Liver (tissue), 8 donors: ENCODE measurements at regions not wholly inside any gene's neighbourhood (a gene's known extent, or its start where the extent isn't known, plus 50 kb on each side); places are given as distances from the start of the nearest gene placed in this dataset.

Experiments used
- DNase-seq: peaks from one replicate; pipeline ENCODE4 v3.0.0-alpha.2; 2017; ENCODE audit warnings: low spot score
- H3K27ac ChIP-seq, 2 donors: one replicate each; pipeline ENCODE4 v1.7.0; 2013; ENCODE audit warnings: inconsistent platforms in 2 of 2, low read length in 2 of 2, control low read depth in 1 of 2, low read depth in 1 of 2, mild to moderate bottlenecking in 1 of 2
- H3K27me3 ChIP-seq, 4 donors: one replicate each; pipeline versions ENCODE4 v1.6.1 to v1.7.0; 2013; ENCODE audit warnings: low read length in 3 of 4, inconsistent platforms in 1 of 4, mild to moderate bottlenecking in 1 of 4, moderate library complexity in 1 of 4; ENCODE audit not compliant: control insufficient read depth in 4 of 4, insufficient read depth in 4 of 4
- H3K36me3 ChIP-seq, 4 donors: one replicate each; pipeline versions ENCODE4 v1.6.1 to v1.7.0; 2013; ENCODE audit warnings: low read length in 3 of 4, mild to moderate bottlenecking in 3 of 4, low read depth in 1 of 4, moderate library complexity in 1 of 4; ENCODE audit not compliant: control insufficient read depth in 4 of 4, insufficient read depth in 3 of 4
- H3K4me1 ChIP-seq, 4 donors: one replicate each; pipeline versions ENCODE4 v1.6.1 to v1.7.0; 2013; ENCODE audit warnings: low read length in 3 of 4, mild to moderate bottlenecking in 3 of 4, moderate library complexity in 1 of 4; ENCODE audit not compliant: control insufficient read depth in 4 of 4, insufficient read depth in 4 of 4
- H3K4me3 ChIP-seq, 3 donors: one replicate each; pipeline versions ENCODE4 v1.6.1 to v1.7.0; 2013; ENCODE audit warnings: low read length in 3 of 3, control low read depth in 1 of 3, low read depth in 1 of 3, mild to moderate bottlenecking in 1 of 3
- H3K9ac ChIP-seq, 2 donors: one replicate each; pipeline ENCODE4 v1.7.0; 2013; ENCODE audit warnings: low read length in 2 of 2, mild to moderate bottlenecking in 2 of 2, moderate library complexity in 2 of 2, control low read depth in 1 of 2, low read depth in 1 of 2
- H3K9me3 ChIP-seq, 4 donors: one replicate each; pipeline versions ENCODE4 v1.6.1 to v1.7.0; 2013; ENCODE audit warnings: low read length in 3 of 4; ENCODE audit not compliant: control insufficient read depth in 4 of 4
- ATF3 ChIP-seq: IDR thresholded peaks from 2 replicates; pipeline ENCODE4 v1.6.1; 2016; ENCODE audit warnings: antibody characterized with exemption
- CTCF ChIP-seq: fragments of 150-350 bp; IDR thresholded peaks from 2 replicates; pipeline ENCODE4 v1.5.1; 2017; ENCODE audit warnings: improper control_type of control experiment, low read depth, low read length; ENCODE audit not compliant: missing input control
- EGR1 ChIP-seq, 2 donors: IDR thresholded peaks; 2 replicates each; pipeline ENCODE4 v1.6.1; 2016 to 2018; ENCODE audit warnings: antibody characterized with exemption in 2 of 2, low read depth in 2 of 2
- GABPA ChIP-seq, 2 donors: IDR thresholded peaks in 1 of 2; conservative IDR thresholded peaks in 1 of 2; 2 replicates each; pipeline ENCODE4 v1.6.1; 2016; ENCODE audit warnings: antibody characterized with exemption in 2 of 2, mild to moderate bottlenecking in 1 of 2, moderate library complexity in 1 of 2
- JUND ChIP-seq, 2 donors: IDR thresholded peaks; 2 replicates each; pipeline ENCODE4 v1.6.1; 2016; ENCODE audit warnings: antibody characterized with exemption in 2 of 2
- RXRA ChIP-seq, 2 donors: IDR thresholded peaks; 2 replicates each; pipeline ENCODE4 v1.6.1; 2017 to 2018; ENCODE audit warnings: antibody characterized with exemption in 2 of 2, mild to moderate bottlenecking in 1 of 2
- YY1 ChIP-seq: IDR thresholded peaks from 2 replicates; pipeline ENCODE4 v1.6.1; 2016; ENCODE audit warnings: antibody characterized with exemption, mild to moderate bottlenecking
- WGBS: extraction: QIAGEN DNeasy Blood & Tissue Kit; methylation state at CpG from one replicate; pipeline ENCODE4 v1.1.7; 2013; 5-methylcytosine and 5-hydroxymethylcytosine counted together
- TF ChIP-seq, protein P1 (sequence below): IDR thresholded peaks from 2 replicates; pipeline ENCODE4 v1.6.1; 2016; ENCODE audit warnings: antibody characterized with exemption
- donor health status: healthy.
- donor health status: healthy.
- donor health status: healthy.
- donor health status: healthy.
- donor health status: healthy.

- TF ChIP-seq, protein P1, sequence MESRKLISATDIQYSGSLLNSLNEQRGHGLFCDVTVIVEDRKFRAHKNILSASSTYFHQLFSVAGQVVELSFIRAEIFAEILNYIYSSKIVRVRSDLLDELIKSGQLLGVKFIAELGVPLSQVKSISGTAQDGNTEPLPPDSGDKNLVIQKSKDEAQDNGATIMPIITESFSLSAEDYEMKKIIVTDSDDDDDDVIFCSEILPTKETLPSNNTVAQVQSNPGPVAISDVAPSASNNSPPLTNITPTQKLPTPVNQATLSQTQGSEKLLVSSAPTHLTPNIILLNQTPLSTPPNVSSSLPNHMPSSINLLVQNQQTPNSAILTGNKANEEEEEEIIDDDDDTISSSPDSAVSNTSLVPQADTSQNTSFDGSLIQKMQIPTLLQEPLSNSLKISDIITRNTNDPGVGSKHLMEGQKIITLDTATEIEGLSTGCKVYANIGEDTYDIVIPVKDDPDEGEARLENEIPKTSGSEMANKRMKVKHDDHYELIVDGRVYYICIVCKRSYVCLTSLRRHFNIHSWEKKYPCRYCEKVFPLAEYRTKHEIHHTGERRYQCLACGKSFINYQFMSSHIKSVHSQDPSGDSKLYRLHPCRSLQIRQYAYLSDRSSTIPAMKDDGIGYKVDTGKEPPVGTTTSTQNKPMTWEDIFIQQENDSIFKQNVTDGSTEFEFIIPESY, result no peak
- TF ChIP-seq JUND (IDR thresholded peaks at IDR 0.05) (no peak), CTCF (no peak)
Measured at GRCh38 chr12:3933819-3934192, 60.6 kb upstream of the PARP11 start (continued).

DNA sequence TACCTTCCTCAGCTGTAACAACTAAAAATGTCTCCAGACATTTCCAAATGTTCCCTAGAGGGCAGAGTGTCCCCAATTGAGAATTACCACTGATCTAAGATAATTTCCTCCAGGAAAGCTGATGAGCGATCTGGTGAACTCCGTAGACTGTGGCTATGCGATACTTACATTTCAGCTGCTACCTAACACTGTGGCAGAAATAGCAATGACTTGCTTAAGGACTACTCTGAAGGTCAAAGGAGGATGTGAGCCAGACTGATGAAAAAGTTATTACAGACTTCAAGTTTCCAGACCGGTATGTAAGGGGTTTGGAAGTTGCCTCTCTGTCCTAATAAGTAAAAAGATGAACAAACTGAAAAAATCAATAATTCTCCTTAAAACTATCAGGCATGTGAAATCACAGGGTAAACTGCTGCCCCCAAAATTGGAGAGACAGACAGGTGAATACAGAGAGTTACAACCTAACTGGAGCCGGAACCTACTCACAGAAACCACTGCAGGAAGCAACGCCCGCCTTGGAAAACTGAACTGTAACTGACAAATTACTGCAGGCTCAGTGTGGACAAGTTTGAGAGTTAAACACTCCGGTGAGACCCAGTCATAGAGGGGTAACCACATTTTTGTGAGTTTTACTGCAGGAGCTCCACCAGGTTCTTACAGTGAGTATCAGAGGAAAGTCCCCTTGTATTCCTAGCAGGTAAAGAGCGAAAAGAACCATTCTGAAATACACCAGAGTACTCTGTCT lies 60.0 kb upstream of the PARP11 start:
- no peaks in the 10 kb centered on the region for H3K36me3 ChIP-seq
- DNase-seq, result no peak
- no peak overlapping the region for H3K4me3 ChIP-seq
- H3K9me3 ChIP-seq, result no peaks in the 10 kb centered on the region
- 83% methylated on average over 9 of the region's 9 CpGs for WGBS
- no peak overlapping the region for H3K9ac ChIP-seq
- H3K27me3 ChIP-seq, result no peaks in the 10 kb centered on the region
- no peak for TF ChIP-seq GABPA (IDR thresholded peaks at IDR 0.05 in 1 of 2, conservative IDR thresholded peaks at IDR 0.05 in 1 of 2)
- H3K4me1 ChIP-seq, result no peaks in the 10 kb centered on the region
- H3K27ac ChIP-seq, result no peak overlapping the region

DNA sequence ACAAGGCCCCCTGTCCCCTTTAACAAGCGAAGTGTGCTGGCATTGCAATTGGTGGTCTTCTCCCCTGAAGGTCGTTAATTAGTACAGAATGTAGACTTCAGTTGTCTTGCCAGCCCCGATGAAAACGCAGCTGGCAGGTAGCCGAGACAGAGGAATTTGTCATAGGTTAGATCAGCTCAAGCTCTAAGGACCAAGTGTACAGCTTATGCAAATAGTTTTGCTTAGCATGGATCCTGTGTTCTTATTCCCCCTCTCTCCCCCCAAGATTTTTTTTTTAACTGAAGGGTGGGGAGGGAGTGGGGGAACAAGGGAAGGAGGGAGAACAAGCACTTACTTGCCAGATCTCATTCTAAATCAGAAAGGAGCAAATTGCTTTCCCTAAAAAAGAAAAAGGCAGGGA lies 58.6 kb upstream of the PARP11 start:
- no peak for DNase-seq
- 73% methylated on average over 5 of the region's 5 CpGs for WGBS
- no peaks in the 10 kb centered on the region for H3K27me3 ChIP-seq

DNA sequence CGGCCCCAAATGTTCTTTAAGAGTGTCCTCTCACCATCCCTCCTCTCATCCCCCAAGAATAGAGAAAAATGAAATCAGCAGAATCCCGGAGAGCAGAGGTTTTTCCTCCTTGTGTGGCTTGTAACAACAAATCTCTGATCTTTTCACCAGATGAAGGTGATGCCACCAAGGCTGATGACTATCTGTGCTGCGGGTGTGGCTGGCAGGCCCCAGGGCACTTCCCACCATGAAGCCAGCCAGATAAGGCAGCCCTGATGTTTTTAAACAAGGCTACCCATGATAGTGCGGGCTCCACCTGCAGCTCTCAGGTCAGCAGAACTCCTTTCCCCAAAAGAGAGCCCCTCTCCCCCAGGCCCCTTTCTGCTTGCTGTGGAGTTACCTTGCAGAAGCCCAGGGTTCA lies 58.0 kb upstream of the PARP11 start:
- H3K4me1 ChIP-seq, result no peaks in the 10 kb centered on the region
- no peak overlapping the region for H3K9ac ChIP-seq
- 89% methylated on average over 4 of the region's 4 CpGs for WGBS
- H3K27ac ChIP-seq, result no peak overlapping the region
- no peak for TF ChIP-seq RXRA (IDR thresholded peaks at IDR 0.05)
- TF ChIP-seq ATF3, result no peak
- TF ChIP-seq EGR1 (IDR thresholded peaks at IDR 0.05; ENCODE audit: low read depth in 2 of 2), result no peak
- DNase-seq, result no peak
- H3K36me3 ChIP-seq, result no peaks in the 10 kb centered on the region
- H3K4me3 ChIP-seq, result no peak overlapping the region
- H3K9me3 ChIP-seq, result no peaks in the 10 kb centered on the region
- no peaks in the 10 kb centered on the region for H3K27me3 ChIP-seq

More for the DNA sequence above, 58.6 kb upstream of the PARP11 start:
- Histone ChIP-seq H3K27ac (no peak overlapping the region), H3K9me3 (no peaks in the 10 kb centered on the region), H3K36me3 (no peaks in the 10 kb centered on the region), H3K9ac (no peak overlapping the region), H3K4me3 (no peak overlapping the region), H3K4me1 (no peaks in the 10 kb centered on the region)
- TF ChIP-seq JUND (IDR thresholded peaks at IDR 0.05) (no peak), RXRA (IDR thresholded peaks at IDR 0.05) (no peak), YY1 (no peak)
